ENCODE measurements at regions not wholly inside any gene's neighbourhood (a gene's known extent, or its start where the extent isn't known, plus 50 kb on each side); places are given as distances from the start of the nearest gene placed in this dataset.

GRCh38 chr4:11628093-11628725 is 199.5 kb upstream of the HS3ST1 start:
- DNase-seq (ENCODE audit: low spot score), result no peak

DNA sequence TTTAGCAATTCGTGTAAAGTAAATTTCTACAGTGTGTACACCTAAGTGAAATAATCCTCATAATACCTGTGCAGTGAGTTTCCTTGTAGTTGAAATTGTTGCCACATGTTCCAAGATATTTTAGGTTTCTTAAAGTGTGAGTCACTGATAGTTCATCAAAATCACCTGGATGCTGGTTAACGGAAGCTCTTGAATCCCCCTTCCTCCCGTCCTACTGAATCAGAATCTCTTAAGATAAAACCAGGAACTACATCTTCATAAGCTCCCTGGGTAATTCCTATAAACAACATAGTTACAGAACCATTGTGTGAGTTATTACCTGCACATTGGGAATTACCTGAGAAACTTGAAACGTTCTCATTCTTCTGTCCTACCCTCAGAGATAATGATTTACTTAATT is 197.4 kb upstream of the HS3ST1 start:
- DNase-seq (ENCODE audit: low spot score), result no peak

GRCh38 chr4:11625211-11625610 is 196.5 kb upstream of the HS3ST1 start:
- no peak for DNase-seq (ENCODE audit: low spot score)

- DNase-seq (ENCODE audit: low spot score), result no peak
Observed at GRCh38 chr4:11624370-11624769, 195.7 kb upstream of the HS3ST1 start.

- DNase-seq (ENCODE audit: low spot score), result no peak
Observed at GRCh38 chr4:11623726-11624037, 195.0 kb upstream of the HS3ST1 start.

GRCh38 chr4:11622961-11623725 is 194.4 kb upstream of the HS3ST1 start:
- no peak for DNase-seq (ENCODE audit: low spot score)

DNA sequence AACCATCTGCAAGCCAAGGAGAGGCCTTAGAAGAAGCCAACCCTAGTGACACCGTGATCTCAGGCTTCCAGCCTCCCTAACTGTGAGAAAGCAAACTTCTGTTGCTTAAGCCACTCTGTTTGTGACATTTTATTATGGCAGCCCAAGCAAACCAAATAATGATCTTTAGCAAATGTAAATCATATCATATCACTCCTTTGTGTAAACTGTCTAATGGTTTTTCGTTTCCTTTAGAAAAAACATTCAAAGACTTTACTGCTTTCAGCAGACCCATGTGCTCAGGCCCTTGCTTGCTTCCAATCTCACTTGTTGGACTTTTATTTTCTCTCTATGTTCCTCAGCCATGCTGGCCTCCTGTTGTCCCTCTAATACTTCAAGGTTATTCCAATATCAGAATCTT is 192.2 kb upstream of the HS3ST1 start:
- DNase-seq (ENCODE audit: low spot score), result no peak

GRCh38 chr4:11618666-11619282 is 190.1 kb upstream of the HS3ST1 start:
- DNase-seq (ENCODE audit: low spot score), result no peak

DNA sequence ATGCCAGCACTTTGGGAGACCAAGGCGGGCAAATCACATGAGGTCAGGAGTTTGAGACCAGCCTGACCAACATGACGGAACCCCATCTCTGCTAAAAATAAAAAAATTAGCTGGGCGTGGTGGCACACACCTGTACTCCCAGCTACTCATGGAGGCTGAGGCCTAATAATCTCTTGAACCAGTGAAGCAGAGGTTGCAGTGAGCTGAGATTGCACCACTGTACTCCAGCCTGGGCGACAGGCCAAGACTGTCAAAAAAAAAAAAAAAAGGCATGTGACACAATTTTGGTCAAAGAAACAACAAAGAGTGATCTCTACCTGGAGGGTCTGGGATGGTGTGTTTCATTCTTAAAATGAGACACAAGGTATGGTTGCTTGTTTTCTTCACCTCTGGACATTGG is 188.2 kb upstream of the HS3ST1 start:
- no peak for DNase-seq (ENCODE audit: low spot score)

GRCh38 chr4:11615601-11616000 is 186.9 kb upstream of the HS3ST1 start:
- no peak for DNase-seq (ENCODE audit: low spot score)

- DNase-seq (ENCODE audit: low spot score), result no peak
Observed at GRCh38 chr4:11614426-11614825, 185.7 kb upstream of the HS3ST1 start.

GRCh38 chr4:11611868-11612267 is 183.2 kb upstream of the HS3ST1 start:
- DNase-seq (ENCODE audit: low spot score), result no peak

GRCh38 chr4:11609751-11610150 is 181.1 kb upstream of the HS3ST1 start:
- no peak for DNase-seq (ENCODE audit: low spot score)

- no peak for DNase-seq (ENCODE audit: low spot score)
Observed at GRCh38 chr4:11608992-11609391, 180.3 kb upstream of the HS3ST1 start.

GRCh38 chr4:11606078-11606477 is 177.4 kb upstream of the HS3ST1 start:
- DNase-seq (ENCODE audit: low spot score), result no peak

- no peak for DNase-seq (ENCODE audit: low spot score)
Observed at GRCh38 chr4:11605597-11605996, 176.9 kb upstream of the HS3ST1 start.

- no peak for DNase-seq (ENCODE audit: low spot score)
Observed at GRCh38 chr4:11604821-11605220, 176.1 kb upstream of the HS3ST1 start.

DNA sequence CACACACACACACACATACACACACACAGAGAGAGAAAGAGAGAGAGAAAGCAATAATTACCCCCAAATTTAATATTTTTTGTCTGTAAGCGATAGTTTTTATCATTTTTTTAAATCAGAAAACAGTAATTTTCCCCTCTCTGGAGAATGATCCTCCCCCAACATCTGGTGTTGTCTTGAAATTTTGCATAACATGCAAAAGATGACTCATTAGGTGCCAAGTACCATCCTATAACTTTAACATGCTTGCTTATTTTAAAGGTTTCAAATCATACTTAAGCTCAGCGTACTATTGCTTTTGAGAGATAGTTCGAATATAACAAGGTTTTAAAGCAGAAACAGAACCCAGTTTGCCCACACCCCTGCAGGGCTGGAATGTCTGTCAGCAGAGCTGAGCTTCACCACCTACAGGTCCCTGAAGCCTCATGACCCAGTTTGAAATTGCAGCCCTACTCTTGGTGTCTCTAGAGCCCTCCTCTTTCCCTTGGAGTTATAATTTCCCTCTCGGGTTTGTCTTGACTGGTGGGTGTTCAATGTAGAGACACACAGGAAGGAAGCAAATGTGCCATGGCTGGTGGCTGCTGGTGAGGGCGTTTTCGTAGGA is 175.0 kb upstream of the HS3ST1 start:
- no peak for DNase-seq (ENCODE audit: low spot score)

DNA sequence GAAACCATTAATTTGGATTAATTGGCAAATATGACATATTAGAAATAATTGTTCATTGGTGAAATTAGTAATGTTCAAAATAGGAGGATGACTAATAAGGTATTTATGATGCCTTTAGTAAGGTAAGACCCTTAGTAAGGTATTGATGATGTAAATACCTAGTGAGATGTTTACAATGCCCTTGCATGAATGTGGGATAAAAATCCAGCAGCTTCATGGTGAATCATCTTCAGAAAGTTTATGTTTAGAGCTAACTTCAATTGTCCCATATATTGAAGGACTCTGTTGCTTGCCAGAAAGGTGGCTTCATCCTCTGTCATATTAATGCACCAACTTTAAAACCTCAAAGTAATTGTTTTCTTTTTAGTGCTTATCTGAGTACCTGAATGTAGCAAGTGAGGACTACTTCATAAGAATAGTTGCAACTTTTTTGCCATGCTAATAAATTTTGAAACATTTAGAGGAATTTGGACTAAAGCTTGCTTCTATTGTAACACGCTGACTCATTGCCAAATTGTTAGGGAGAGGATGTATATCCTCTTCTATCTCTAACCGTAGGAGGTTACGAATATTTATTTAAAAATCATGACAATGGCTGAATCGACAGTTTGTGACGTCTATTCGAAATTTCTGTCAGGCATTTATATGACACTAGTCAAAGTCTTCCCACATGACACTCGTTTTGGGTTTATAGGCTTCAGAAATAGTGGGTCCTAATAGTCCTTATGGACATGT is 174.1 kb upstream of the HS3ST1 start:
- no peak for DNase-seq (ENCODE audit: low spot score)

- no peak for DNase-seq (ENCODE audit: low spot score)
Observed at GRCh38 chr4:11599064-11599463, 170.4 kb upstream of the HS3ST1 start.

- no peak for DNase-seq (ENCODE audit: low spot score)
Observed at GRCh38 chr4:11598591-11598990, 169.9 kb upstream of the HS3ST1 start.

GRCh38 chr4:11597506-11597905 is 168.8 kb upstream of the HS3ST1 start:
- DNase-seq (ENCODE audit: low spot score), result no peak

DNA sequence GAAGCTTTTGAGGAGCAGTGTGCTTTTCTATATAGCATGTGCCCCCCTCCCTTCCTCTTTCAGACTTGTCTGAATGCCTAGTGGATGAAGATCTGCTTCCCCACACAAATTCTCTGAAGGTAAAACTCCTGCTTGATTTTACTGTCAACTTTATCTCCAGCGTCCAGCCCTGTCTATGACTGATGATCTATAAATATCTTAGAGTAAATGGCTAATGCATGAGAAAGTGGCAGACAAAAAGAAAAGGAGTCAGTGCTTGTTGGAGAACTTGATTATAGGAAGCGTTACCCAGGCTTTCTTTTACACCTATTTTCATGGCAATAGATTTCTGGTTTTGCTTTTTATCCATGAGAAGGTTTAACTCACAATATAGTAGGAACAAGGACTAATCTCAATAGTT is 168.3 kb upstream of the HS3ST1 start:
- DNase-seq (ENCODE audit: low spot score), result no peak
